Type B pancreatic cell (in vitro differentiated cells): ENCODE measurements at regions not wholly inside any gene's neighbourhood (a gene's known extent, or its start where the extent isn't known, plus 50 kb on each side); places are given as distances from the start of the nearest gene placed in this dataset.

Source experiments
- DNase-seq: peaks from one replicate; pipeline ENCODE4 v3.0.0; 2021; ENCODE audit warnings: mixed read lengths; ENCODE audit not compliant: unreplicated experiment; ENCODE audit errors: extremely low spot score
- H3K27ac Mint-ChIP-seq: 2 replicates; pipeline ENCODE4 v1.8.0; 2021; ENCODE audit warnings: mild to moderate bottlenecking, mixed read lengths
- H3K27me3 Mint-ChIP-seq: 2 replicates; pipeline ENCODE4 v1.8.0; 2021; ENCODE audit warnings: mixed read lengths
- H3K36me3 Mint-ChIP-seq: 2 replicates; pipeline ENCODE4 v1.8.0; 2021; ENCODE audit warnings: mixed read lengths
- H3K4me1 Mint-ChIP-seq: one replicate; pipeline ENCODE4 v1.8.0; 2021; ENCODE audit warnings: mixed read lengths; ENCODE audit not compliant: unreplicated experiment
- H3K4me3 Mint-ChIP-seq: 2 replicates; pipeline ENCODE4 v1.8.0; 2021; ENCODE audit warnings: mild to moderate bottlenecking, mixed read lengths
- H3K9me3 Mint-ChIP-seq: 2 replicates; pipeline ENCODE4 v1.8.0; 2021; ENCODE audit warnings: mixed read lengths
- CTCF ChIP-seq: fragments of 200-600 bp; sonication (generic); conservative IDR thresholded peaks from 2 replicates; pipeline ENCODE4 v1.5.0; 2021; ENCODE audit warnings: antibody characterized with exemption, mild to moderate bottlenecking

- Mint-ChIP-seq H3K27me3 (no peaks in the 10 kb centered on the region), H3K4me3 (no peak overlapping the region), H3K4me1 (no peaks in the 10 kb centered on the region), H3K9me3 (no peaks in the 10 kb centered on the region), H3K36me3 (no peaks in the 10 kb centered on the region), H3K27ac (no peak overlapping the region)
- DNase-seq = no peak
- no peak for TF ChIP-seq CTCF
These were observed 199.7 kb downstream of the ISL1 start for GRCh38 chr5:51582871-51583394.

GRCh38 chr5:51598026-51598425 is 214.8 kb downstream of the ISL1 start:
- H3K27me3 Mint-ChIP-seq = no peaks in the 10 kb centered on the region
- H3K4me1 Mint-ChIP-seq = no peaks in the 10 kb centered on the region
- H3K9me3 Mint-ChIP-seq = no peaks in the 10 kb centered on the region
- TF ChIP-seq CTCF = no peak
- H3K27ac Mint-ChIP-seq = no peak overlapping the region
- H3K36me3 Mint-ChIP-seq = no peaks in the 10 kb centered on the region
- H3K4me3 Mint-ChIP-seq = no peak overlapping the region
- no peak for DNase-seq

- TF ChIP-seq CTCF = no peak
- Mint-ChIP-seq H3K27me3 (no peaks in the 10 kb centered on the region), H3K27ac (no peak overlapping the region), H3K36me3 (no peaks in the 10 kb centered on the region), H3K9me3 (no peaks in the 10 kb centered on the region), H3K4me3 (no peak overlapping the region), H3K4me1 (no peaks in the 10 kb centered on the region)
- DNase-seq = no peak
These were observed 216.3 kb downstream of the ISL1 start for GRCh38 chr5:51599587-51599986.

GRCh38 chr5:51604324-51604723 is 221.1 kb downstream of the ISL1 start:
- DNase-seq = no peak
- no peaks in the 10 kb centered on the region for H3K9me3 Mint-ChIP-seq
- H3K4me3 Mint-ChIP-seq = no peak overlapping the region
- TF ChIP-seq CTCF = no peak
- no peaks in the 10 kb centered on the region for H3K36me3 Mint-ChIP-seq
- no peaks in the 10 kb centered on the region for H3K4me1 Mint-ChIP-seq
- no peak overlapping the region for H3K27ac Mint-ChIP-seq
- no peaks in the 10 kb centered on the region for H3K27me3 Mint-ChIP-seq

- Mint-ChIP-seq H3K27me3 (no peaks in the 10 kb centered on the region), H3K27ac (no peak overlapping the region), H3K36me3 (no peaks in the 10 kb centered on the region), H3K4me1 (no peaks in the 10 kb centered on the region), H3K9me3 (no peaks in the 10 kb centered on the region), H3K4me3 (no peak overlapping the region)
- TF ChIP-seq CTCF = no peak
- DNase-seq = no peak
These were observed 223.7 kb downstream of the ISL1 start for GRCh38 chr5:51606921-51607320.

GRCh38 chr5:51618234-51618633 is 235.0 kb downstream of the ISL1 start:
- Mint-ChIP-seq H3K27ac (no peak overlapping the region), H3K27me3 (no peaks in the 10 kb centered on the region)

More at GRCh38 chr5:51618234-51618633, 235.0 kb downstream of the ISL1 start:
- Mint-ChIP-seq H3K9me3 (no peaks in the 10 kb centered on the region), H3K4me3 (no peak overlapping the region), H3K4me1 (peaks cover 4% of the 10 kb centered on the region), H3K36me3 (no peaks in the 10 kb centered on the region)
- no peak for DNase-seq
- TF ChIP-seq CTCF = no peak
